GM12878 (cell line): ENCODE measurements at regions not wholly inside any gene's neighbourhood (a gene's known extent, or its start where the extent isn't known, plus 50 kb on each side); places are given as distances from the start of the nearest gene placed in this dataset.

Source experiments
- ATAC-seq: fragments of 200-7000 bp; cut with Tn5 transposase; 3 replicates; pipeline ENCODE4 v1.9.1; 2020; ENCODE audit warnings: mild to moderate bottlenecking, moderate library complexity
- BruUV-seq: library from RNA; stranded (reverse); fragments of 400-500 nt; replicated peaks from 2 replicates; lab custom pipeline; 2021; lab: Mats Ljungman, UMichigan
- CTCF ChIA-PET: fragments of 300-600 bp; sonication (Branson Sonifier 250); formaldehyde crosslinking; extraction: SDS; loops from one replicate; lab custom pipeline; 2021; ENCODE audit warnings: inconsistent platforms; lab: Yijun Ruan, JAX
- POLR2A ChIA-PET: fragments of 350-600 bp; formaldehyde crosslinking; extraction: SDS; loops from one replicate; lab custom pipeline; 2021; ENCODE audit warnings: inconsistent platforms; lab: Charles Lee
- RAD21 ChIA-PET: fragments of 300-600 bp; sonication (Branson Sonifier 250); formaldehyde crosslinking; loops from one replicate; lab custom pipeline; 2023; ENCODE audit warnings: antibody characterized with exemption; ENCODE audit not compliant: unreplicated experiment; lab: Charles Lee
- SMC1A ChIA-PET: fragments of 300-600 bp; sonication (Branson Sonifier 250); formaldehyde crosslinking; loops from one replicate; lab custom pipeline; 2023; ENCODE audit not compliant: unreplicated experiment, uncharacterized antibody; lab: Charles Lee
- DNase-seq: peaks from one replicate; pipeline ENCODE4 v3.0.0-alpha.2; 2011; ENCODE audit warnings: low read depth, low spot score
- FAIRE-seq: peaks from 3 replicates; lab custom pipeline; 2011; peaks lifted over from hg19 to GRCh38; lab: Jason Lieb, UNC
- H2AFZ ChIP-seq: 2 replicates; pipeline ENCODE4 v1.6.0; 2011; ENCODE audit warnings: low read depth, low read length, control low read depth; ENCODE audit not compliant: control insufficient read depth
- H3K27ac ChIP-seq: 2 replicates; pipeline ENCODE4 v1.5.1; 2011; ENCODE audit warnings: control low read depth; ENCODE audit not compliant: control insufficient read depth, insufficient read depth
- H3K27me3 ChIP-seq, 2 experiments: replicated peaks in 1 of 2; 2 replicates each; pipeline versions ENCODE4 v1.6.0 to v1.6.1; 2011; ENCODE audit warnings: low read length in 1 of 2; ENCODE audit not compliant: control insufficient read depth in 2 of 2, insufficient read depth in 2 of 2
- H3K36me3 ChIP-seq, 2 experiments: 2 replicates each; pipeline ENCODE4 v1.5.1; 2011; ENCODE audit warnings: low read length in 1 of 2; ENCODE audit not compliant: control insufficient read depth in 2 of 2, insufficient read depth in 2 of 2
- H3K4me1 ChIP-seq: 2 replicates; pipeline ENCODE4 v1.6.1; 2011; ENCODE audit warnings: mild to moderate bottlenecking, low read length, moderate library complexity, mixed read lengths; ENCODE audit not compliant: control insufficient read depth, insufficient read depth
- H3K4me2 ChIP-seq: 2 replicates; pipeline ENCODE4 v1.6.0; 2011; ENCODE audit warnings: control low read depth; ENCODE audit not compliant: control insufficient read depth, insufficient read depth
- H3K4me3 ChIP-seq: fragments of 200-600 bp; sonication (generic); 2 replicates; pipeline ENCODE4 v1.5.1; 2016
- H3K79me2 ChIP-seq: 2 replicates; pipeline ENCODE4 v1.6.0; 2011; ENCODE audit warnings: low read length; ENCODE audit not compliant: control insufficient read depth, insufficient read depth
- H3K9ac ChIP-seq: 2 replicates; pipeline ENCODE4 v1.8.0; 2011; ENCODE audit warnings: low read length, control low read depth, mixed read lengths; ENCODE audit not compliant: control insufficient read depth, insufficient read depth
- H3K9me3 ChIP-seq: replicated peaks from 3 replicates; pipeline ENCODE4 v1.5.1; 2011; ENCODE audit warnings: mild to moderate bottlenecking, low read length; ENCODE audit not compliant: control insufficient read depth, insufficient read depth
- H4K20me1 ChIP-seq: 2 replicates; pipeline ENCODE4 v1.6.0; 2011; ENCODE audit not compliant: control insufficient read depth, insufficient read depth
- ASH2L ChIP-seq: fragments of 300-600, 200-600 bp; sonication (generic); IDR thresholded peaks from 2 replicates; pipeline ENCODE4 v1.6.1; 2017; ENCODE audit warnings: low read depth, mild to moderate bottlenecking, borderline replicate concordance
- CREB1 ChIP-seq: IDR thresholded peaks from 2 replicates; pipeline ENCODE4 v1.6.1; 2012; ENCODE audit warnings: low read depth, mild to moderate bottlenecking, inconsistent platforms
- GATAD2B ChIP-seq: fragments of 450-650 bp; conservative IDR thresholded peaks from 2 replicates; pipeline ENCODE4 v1.6.1; 2017; ENCODE audit warnings: low read depth, mild to moderate bottlenecking, moderate library complexity
- HDAC2 ChIP-seq: fragments of 200-600 bp; sonication (generic); IDR thresholded peaks from 2 replicates; pipeline ENCODE4 v1.6.1; 2017
- IKZF1 ChIP-seq: fragments of 450-650 bp; conservative IDR thresholded peaks from 2 replicates; pipeline ENCODE4 v1.6.1; 2017; ENCODE audit warnings: antibody characterized with exemption, mild to moderate bottlenecking
- NRF1 ChIP-seq: conservative IDR thresholded peaks from 2 replicates; pipeline ENCODE4 v1.6.1; 2011; ENCODE audit warnings: mild to moderate bottlenecking, low read depth, low read length, improper control_type of control experiment
- RELA ChIP-seq: fragments of 450-650 bp; IDR thresholded peaks from 2 replicates; pipeline ENCODE4 v1.8.0; 2014; ENCODE audit warnings: borderline replicate concordance; ENCODE audit not compliant: partially characterized antibody
- REST ChIP-seq: IDR thresholded peaks from 2 replicates; pipeline ENCODE4 v1.6.1; 2012; ENCODE audit warnings: mild to moderate bottlenecking, low read depth, low read length
- SMAD1 ChIP-seq: fragments of 450-650 bp; IDR thresholded peaks from 2 replicates; pipeline ENCODE4 v1.6.1; 2018; ENCODE audit warnings: mild to moderate bottlenecking, low read depth; ENCODE audit not compliant: partially characterized antibody
- SREBF1 ChIP-seq: IDR thresholded peaks from 2 replicates; pipeline ENCODE4 v1.6.1; 2012; ENCODE audit warnings: mild to moderate bottlenecking, low read length
- TAF1 ChIP-seq: IDR thresholded peaks from 2 replicates; pipeline ENCODE4 v1.6.1; 2011; ENCODE audit warnings: mild to moderate bottlenecking, low read depth, low read length, borderline replicate concordance
- YBX1 ChIP-seq: fragments of 450-650 bp; IDR thresholded peaks from 2 replicates; pipeline ENCODE4 v1.6.1; 2016; ENCODE audit warnings: antibody characterized with exemption
- ZNF24 ChIP-seq: fragments of 450-650 bp; IDR thresholded peaks from 2 replicates; pipeline ENCODE4 v1.6.1; 2017; ENCODE audit warnings: antibody characterized with exemption, mild to moderate bottlenecking
- WGBS: methylation state at CpG from one replicate; pipeline ENCODE4 v1.1.6; 2016; ENCODE audit warnings: low lambda C conversion rate; ENCODE audit not compliant: insufficient replicate concordance, insufficient coverage; ENCODE audit errors: missing lambda C conversion rate; 5-methylcytosine and 5-hydroxymethylcytosine counted together
- in situ Hi-C: fragments of 300-500 bp; cut with MboI; formaldehyde crosslinking; loops from 9 replicates; pipeline ENCODE4 v1.14.3; 2018; ENCODE audit warnings: mixed read lengths
- intact Hi-C: fragments of 100-400 bp; cut with micrococcal nuclease; formaldehyde crosslinking; loops from one replicate; pipeline ENCODE4 v1.14.2; 2022; ENCODE audit not compliant: unreplicated experiment

GRCh38 chr4:117203231-117203630, 117.9 kb upstream of the TRAM1L1 start:
- no peak for DNase-seq
- POLR2A ChIA-PET = no interaction called here
- BruUV-seq = no TSS peak
- TF ChIP-seq SMAD1 (no peak), GATAD2B (no peak), TAF1 (no peak), ZNF24 (no peak), HDAC2 (no peak), ASH2L (no peak), YBX1 (no peak), RELA (no peak), SREBF1 (no peak), NRF1 (no peak), CREB1 (no peak), IKZF1 (no peak), REST (no peak)
- TF ChIP-seq, all 136 proteins: peak for 0
- in situ Hi-C loops = no loop called here
- Histone ChIP-seq H3K4me2 (no peak overlapping the region), H3K4me1 (no peaks in the 10 kb centered on the region), H3K79me2 (no peaks in the 10 kb centered on the region), H3K27ac (no peak overlapping the region), H3K27me3 (no peaks in the 10 kb centered on the region), H2AFZ (no peak overlapping the region), H3K36me3 (no peaks in the 10 kb centered on the region), H4K20me1 (no peaks in the 10 kb centered on the region), H3K9me3 (no peaks in the 10 kb centered on the region), H3K9ac (no peak overlapping the region), H3K4me3 (no peak overlapping the region)
- 39% methylated on average over 1 of the region's 1 CpG for WGBS
- no peak for ATAC-seq
- intact Hi-C loops = no loop called here
- SMC1A ChIA-PET = no interaction called here
- CTCF ChIA-PET = no interaction called here
- FAIRE-seq = peak; percentile 13
- RAD21 ChIA-PET = no interaction called here
